Lower leg skin (tissue), 4 donors: ENCODE measurements at regions not wholly inside any gene's neighbourhood (a gene's known extent, or its start where the extent isn't known, plus 50 kb on each side); places are given as distances from the start of the nearest gene placed in this dataset.
"Not testable (repeated sequence)": the region's sequence is repeated elsewhere in the genome, so short reads cannot be mapped to it uniquely, and the experiment has no call there.

ENCODE experiments used
- DNase-seq, 2 donors: peaks; one replicate each; pipeline ENCODE4 v3.0.0-alpha.2; 2019; ENCODE audit warnings: low spot score in 2 of 2
- H3K4me3 ChIP-seq: fragments of 200-600 bp; sonication (generic); 2 replicates; pipeline ENCODE4 v1.5.1; 2017; ENCODE audit warnings: mild to moderate bottlenecking, low read depth; ENCODE audit not compliant: poor library complexity, severe bottlenecking
- POLR2A ChIP-seq, 2 donors: fragments of 450-650 bp; IDR thresholded peaks; one replicate each; pipeline ENCODE4 v1.6.1; 2016 to 2017; ENCODE audit warnings: antibody characterized with exemption in 2 of 2, mild to moderate bottlenecking in 1 of 2, moderate library complexity in 1 of 2
- WGBS, 2 donors: methylation state at CpG; one replicate each; pipeline ENCODE4 v1.1.5; 2018; 5-methylcytosine and 5-hydroxymethylcytosine counted together
- intact Hi-C: fragments of 100-400 bp; cut with DNase I; formaldehyde crosslinking; loops from one replicate; pipeline ENCODE4 v1.15.0; 2023; ENCODE audit warnings: low total_unique reads
- TF ChIP-seq, protein P1 (sequence below), 3 donors: fragments of 450-650 bp; IDR thresholded peaks; one replicate each; pipeline ENCODE4 v1.5.1; 2016; ENCODE audit warnings: antibody characterized with exemption in 3 of 3, mild to moderate bottlenecking in 3 of 3, moderate library complexity in 2 of 3

DNA sequence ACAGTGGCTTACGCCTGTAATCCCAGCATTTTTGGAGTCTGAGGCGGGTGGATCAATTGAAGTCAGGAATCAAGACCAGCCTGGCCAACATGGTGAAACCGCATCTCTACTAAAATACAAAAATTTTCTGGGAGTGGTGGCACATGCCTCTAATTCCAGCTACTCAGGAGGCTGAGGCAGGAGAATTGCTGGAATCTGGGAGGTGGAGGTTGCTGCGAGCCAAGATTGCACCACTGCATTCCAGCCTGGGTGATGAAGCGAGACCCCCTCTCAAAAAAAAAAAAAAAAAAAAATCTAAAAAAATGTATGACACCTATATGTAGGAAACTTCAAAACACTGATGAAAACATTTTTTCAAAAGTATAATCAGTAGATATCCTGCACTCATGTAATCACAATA is 242.7 kb upstream of the CHORDC1 start:
- intact Hi-C loops, result no loop called here
- no peak for DNase-seq
- 85 to 87% methylated on average over 5 of the region's 5 CpGs for whole genome bisulfite sequencing, 2 donors
- H3K4me3 ChIP-seq, result no peak overlapping the region
- TF ChIP-seq, protein P1, sequence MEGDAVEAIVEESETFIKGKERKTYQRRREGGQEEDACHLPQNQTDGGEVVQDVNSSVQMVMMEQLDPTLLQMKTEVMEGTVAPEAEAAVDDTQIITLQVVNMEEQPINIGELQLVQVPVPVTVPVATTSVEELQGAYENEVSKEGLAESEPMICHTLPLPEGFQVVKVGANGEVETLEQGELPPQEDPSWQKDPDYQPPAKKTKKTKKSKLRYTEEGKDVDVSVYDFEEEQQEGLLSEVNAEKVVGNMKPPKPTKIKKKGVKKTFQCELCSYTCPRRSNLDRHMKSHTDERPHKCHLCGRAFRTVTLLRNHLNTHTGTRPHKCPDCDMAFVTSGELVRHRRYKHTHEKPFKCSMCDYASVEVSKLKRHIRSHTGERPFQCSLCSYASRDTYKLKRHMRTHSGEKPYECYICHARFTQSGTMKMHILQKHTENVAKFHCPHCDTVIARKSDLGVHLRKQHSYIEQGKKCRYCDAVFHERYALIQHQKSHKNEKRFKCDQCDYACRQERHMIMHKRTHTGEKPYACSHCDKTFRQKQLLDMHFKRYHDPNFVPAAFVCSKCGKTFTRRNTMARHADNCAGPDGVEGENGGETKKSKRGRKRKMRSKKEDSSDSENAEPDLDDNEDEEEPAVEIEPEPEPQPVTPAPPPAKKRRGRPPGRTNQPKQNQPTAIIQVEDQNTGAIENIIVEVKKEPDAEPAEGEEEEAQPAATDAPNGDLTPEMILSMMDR (IDR thresholded peaks at IDR 0.05), result no peak
- TF ChIP-seq POLR2A (IDR thresholded peaks at IDR 0.05), result no peak

DNA sequence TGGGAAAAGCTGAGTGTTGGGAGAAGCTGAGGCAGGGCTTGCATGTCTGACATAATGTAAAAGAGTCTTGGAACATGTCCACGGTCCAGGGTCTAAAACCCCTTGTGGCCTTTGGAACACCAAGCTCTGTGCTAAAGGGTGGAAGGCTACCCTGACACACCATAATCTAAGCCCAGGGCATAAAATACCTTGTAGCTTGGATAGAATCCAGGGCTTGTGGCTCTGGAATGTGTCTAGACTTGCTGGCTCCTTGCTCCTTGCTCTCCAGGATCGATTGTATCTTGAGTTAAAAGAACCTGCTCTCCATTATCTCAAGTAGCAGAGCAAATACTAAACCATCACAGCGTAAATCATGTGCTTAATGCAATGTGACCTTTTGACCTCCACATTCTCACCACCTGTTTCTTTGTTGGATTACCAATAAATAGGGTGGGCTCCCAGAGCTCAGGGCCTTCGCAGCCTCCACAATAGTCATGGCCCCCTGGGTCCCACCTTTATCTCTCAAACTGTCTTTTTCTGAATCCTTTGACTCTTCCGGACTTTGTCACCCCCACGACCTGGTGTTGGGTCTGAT is 232.6 kb upstream of the CHORDC1 start:
- WGBS, 2 donors, result 49 to 61% methylated on average over 6 of the region's 6 CpGs
- intact Hi-C loops, DNase-seq, H3K4me3 ChIP-seq: not testable (repeated sequence)

DNA sequence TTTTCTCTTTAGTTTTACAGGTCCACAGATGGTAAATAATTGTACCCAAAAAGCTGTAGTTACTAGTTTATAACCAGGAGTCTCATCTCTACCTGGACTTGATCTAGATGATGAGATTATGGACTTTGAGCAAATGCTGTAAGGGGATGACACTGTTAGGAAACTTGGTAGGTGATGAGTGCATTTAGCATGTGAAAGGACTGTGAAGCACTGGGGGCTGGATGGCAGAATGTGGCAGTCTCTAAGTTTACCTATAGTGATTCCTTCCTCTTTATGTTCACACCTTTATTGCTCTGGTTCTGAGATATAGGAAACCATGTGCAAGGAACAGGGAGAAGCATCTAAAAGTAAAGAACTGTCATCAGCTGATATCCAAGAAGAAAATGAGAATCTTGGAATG is 230.7 kb upstream of the CHORDC1 start:
- H3K4me3 ChIP-seq, result no peak overlapping the region
- TF ChIP-seq, protein P1 (IDR thresholded peaks at IDR 0.05), result no peak
- no peak for TF ChIP-seq POLR2A (IDR thresholded peaks at IDR 0.05)
- intact Hi-C loops, result no loop called here
- DNase-seq, result no peak

- no peak for DNase-seq
- 76% methylated on average over 2 of the region's 2 CpGs for WGBS, 2 donors
- no peak for TF ChIP-seq POLR2A (IDR thresholded peaks at IDR 0.05)
- TF ChIP-seq, protein P1 (IDR thresholded peaks at IDR 0.05), result no peak
- no peak overlapping the region for H3K4me3 ChIP-seq
- intact Hi-C loops, result no loop called here
These were observed 226.8 kb upstream of the CHORDC1 start for GRCh38 chr11:90449606-90450005.

DNA sequence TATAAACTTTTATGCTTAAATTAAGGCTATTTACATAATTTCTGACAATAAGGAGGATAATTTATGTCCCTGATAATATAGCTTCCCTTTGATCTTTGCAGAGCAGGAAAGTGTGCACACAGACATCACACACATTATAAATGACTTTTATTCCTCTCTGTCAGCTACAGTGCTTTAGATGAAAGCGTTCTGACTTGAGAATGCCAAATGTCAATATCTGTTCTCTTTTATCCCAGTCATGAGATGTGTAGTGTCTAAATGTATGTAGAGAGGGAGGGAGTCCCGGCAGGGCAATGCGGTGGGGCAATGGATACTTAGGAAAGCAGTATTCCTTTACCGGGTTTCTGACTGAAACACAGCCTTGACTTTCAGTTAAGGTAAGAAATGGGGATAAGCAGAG is 225.4 kb upstream of the CHORDC1 start:
- intact Hi-C loops, result no loop called here
- TF ChIP-seq, protein P1 (IDR thresholded peaks at IDR 0.05), result no peak
- no peak for TF ChIP-seq POLR2A (IDR thresholded peaks at IDR 0.05)
- 23 to 38% methylated on average over 4 of the region's 4 CpGs for WGBS, 2 donors
- no peak overlapping the region for H3K4me3 ChIP-seq
- no peak for DNase-seq

- 63 to 76% methylated on average over 5 of the region's 5 CpGs for WGBS, 2 donors
These were observed 224.8 kb upstream of the CHORDC1 start for GRCh38 chr11:90447618-90448017.

More at GRCh38 chr11:90447618-90448017, 224.8 kb upstream of the CHORDC1 start:
- no peak overlapping the region for H3K4me3 ChIP-seq
- no peak for DNase-seq
- TF ChIP-seq, protein P1 (IDR thresholded peaks at IDR 0.05), result no peak
- no peak for TF ChIP-seq POLR2A (IDR thresholded peaks at IDR 0.05)
- intact Hi-C loops, result no loop called here
